Small intestine (tissue), 7 donors: ENCODE measurements at regions not wholly inside any gene's neighbourhood (a gene's known extent, or its start where the extent isn't known, plus 50 kb on each side); places are given as distances from the start of the nearest gene placed in this dataset.

ENCODE experiments used
- DNase-seq, 2 donors: peaks; one replicate each; pipeline versions ENCODE4 v3.0.0 to v3.0.0-alpha.2; 2013
- FAIRE-seq: peaks from 2 replicates; lab custom pipeline; 2012; peaks lifted over from hg19 to GRCh38; lab: Jason Lieb, UNC
- H3K27ac ChIP-seq, 3 donors: one replicate each; pipeline ENCODE4 v1.5.1; 2013; ENCODE audit warnings: low read length in 2 of 3, mild to moderate bottlenecking in 2 of 3, control low read depth in 1 of 3, inconsistent platforms in 1 of 3, low read depth in 1 of 3, moderate library complexity in 1 of 3
- H3K27me3 ChIP-seq, 3 donors: one replicate each; pipeline ENCODE4 v1.6.1; 2013; ENCODE audit warnings: low read length in 3 of 3, inconsistent platforms in 1 of 3; ENCODE audit not compliant: control insufficient read depth in 3 of 3, insufficient read depth in 3 of 3
- H3K36me3 ChIP-seq, 3 donors: one replicate each; pipeline ENCODE4 v1.6.1; 2013; ENCODE audit warnings: low read length in 3 of 3, inconsistent platforms in 1 of 3, low read depth in 1 of 3, mild to moderate bottlenecking in 1 of 3, moderate library complexity in 1 of 3; ENCODE audit not compliant: control insufficient read depth in 3 of 3, insufficient read depth in 2 of 3
- H3K4me1 ChIP-seq, 3 donors: one replicate each; pipeline ENCODE4 v1.6.1; 2013; ENCODE audit warnings: low read length in 2 of 3, inconsistent platforms in 1 of 3, low read depth in 1 of 3, mild to moderate bottlenecking in 1 of 3, moderate library complexity in 1 of 3; ENCODE audit not compliant: control insufficient read depth in 3 of 3, insufficient read depth in 2 of 3
- H3K4me3 ChIP-seq, 3 donors: one replicate each; pipeline ENCODE4 v1.5.1; 2013; ENCODE audit warnings: low read length in 3 of 3, control low read depth in 1 of 3, inconsistent platforms in 1 of 3, low read depth in 1 of 3, mild to moderate bottlenecking in 1 of 3, moderate library complexity in 1 of 3
- H3K9me3 ChIP-seq, 2 donors: one replicate each; pipeline ENCODE4 v1.6.1; 2013; ENCODE audit warnings: low read depth in 1 of 2, low read length in 1 of 2; ENCODE audit not compliant: control insufficient read depth in 2 of 2, insufficient read depth in 1 of 2
- WGBS, 3 donors: extraction: QIAGEN DNeasy Blood & Tissue Kit; methylation state at CpG; one replicate each; pipeline ENCODE4 v1.1.7; 2013; 5-methylcytosine and 5-hydroxymethylcytosine counted together
- donor health status: healthy with polysubstance abuse.
- donor health status: control.
- donor health status: control.
- donor health status: Bipolar disorder and iron deficiency.
- donor health status: healthy.

GRCh38 chr17:77475016-77475976, 334.5 kb downstream of the SEC14L1 start:
- H3K4me1 ChIP-seq = peaks cover 0 to 65% (median 24%) of the 10 kb centered on the region in 3 donors
- DNase-seq = no peak
- no peak for FAIRE-seq
- no peak overlapping the region for H3K4me3 ChIP-seq
- peaks cover 0 to 65% (median 3%) of the 10 kb centered on the region in 3 donors for H3K36me3 ChIP-seq
- peak overlapping the region in 1 of 3 donors; percentile 15 for H3K27ac ChIP-seq
- WGBS, 3 donors = 74 to 79% (median 74%) methylated on average over 27 of the region's 27 CpGs
- no peaks in the 10 kb centered on the region for H3K9me3 ChIP-seq
- H3K27me3 ChIP-seq = no peaks in the 10 kb centered on the region

GRCh38 chr17:77476006-77476405, 335.2 kb downstream of the SEC14L1 start:
- Histone ChIP-seq H3K9me3 (no peaks in the 10 kb centered on the region), H3K4me3 (no peak overlapping the region), H3K4me1 (peaks cover 0 to 65% (median 20%) of the 10 kb centered on the region in 3 donors), H3K27ac (peak overlapping the region in 1 of 3 donors; percentile 43), H3K27me3 (no peaks in the 10 kb centered on the region), H3K36me3 (peaks cover 0 to 65% (median 3%) of the 10 kb centered on the region in 3 donors)
- no peak for FAIRE-seq
- 87 to 91% (median 88%) methylated on average over 7 of the region's 7 CpGs for WGBS, 3 donors
- no peak for DNase-seq

GRCh38 chr17:77476498-77476897, 335.7 kb downstream of the SEC14L1 start:
- no peak for FAIRE-seq
- H3K9me3 ChIP-seq = no peaks in the 10 kb centered on the region
- H3K27ac ChIP-seq = peak overlapping the region in 1 of 3 donors; percentile 43
- no peak overlapping the region for H3K4me3 ChIP-seq
- no peaks in the 10 kb centered on the region for H3K27me3 ChIP-seq
- WGBS, 3 donors = 92 to 93% (median 92%) methylated on average over 8 of the region's 8 CpGs
- H3K36me3 ChIP-seq = peaks cover 0 to 65% (median 3%) of the 10 kb centered on the region in 3 donors
- no peak for DNase-seq
- H3K4me1 ChIP-seq = peaks cover 0 to 62% (median 20%) of the 10 kb centered on the region in 3 donors

GRCh38 chr17:77476931-77477805, 336.4 kb downstream of the SEC14L1 start:
- Histone ChIP-seq H3K27me3 (no peaks in the 10 kb centered on the region), H3K4me3 (no peak overlapping the region), H3K4me1 (peaks cover 0 to 59% (median 15%) of the 10 kb centered on the region in 3 donors), H3K9me3 (no peaks in the 10 kb centered on the region), H3K27ac (peak overlapping the region in 2 of 3 donors; percentile 43 to 63), H3K36me3 (peaks cover under 1 to 68% (median 5%) of the 10 kb centered on the region in 3 donors)
- FAIRE-seq = no peak
- DNase-seq = no peak
- WGBS, 3 donors = 46 to 75% (median 67%) methylated on average over 22 of the region's 22 CpGs

- Histone ChIP-seq H3K36me3 (peaks cover 5 to 79% (median 11%) of the 10 kb centered on the region in 3 donors), H3K27ac (no peak overlapping the region), H3K9me3 (no peaks in the 10 kb centered on the region), H3K27me3 (no peaks in the 10 kb centered on the region), H3K4me1 (peaks cover 0 to 50% (median 6%) of the 10 kb centered on the region in 3 donors), H3K4me3 (no peak overlapping the region)
- FAIRE-seq (no peak), DNase-seq (no peak)
- 82 to 88% (median 83%) methylated on average over 16 of the region's 16 CpGs for WGBS, 3 donors
Observed at GRCh38 chr17:77478281-77478680, 337.5 kb downstream of the SEC14L1 start.

GRCh38 chr17:77478899-77479298, 338.1 kb downstream of the SEC14L1 start:
- FAIRE-seq = no peak
- no peak overlapping the region for H3K27ac ChIP-seq
- 85 to 89% (median 88%) methylated on average over 11 of the region's 11 CpGs for WGBS, 3 donors
- peaks cover 0 to 44% (median 6%) of the 10 kb centered on the region in 3 donors for H3K4me1 ChIP-seq
- H3K9me3 ChIP-seq = no peaks in the 10 kb centered on the region
- DNase-seq = no peak
- H3K36me3 ChIP-seq = peaks cover 10 to 85% (median 12%) of the 10 kb centered on the region in 3 donors
- no peak overlapping the region for H3K4me3 ChIP-seq
- no peaks in the 10 kb centered on the region for H3K27me3 ChIP-seq

GRCh38 chr17:77479372-77480198, 338.8 kb downstream of the SEC14L1 start:
- Histone ChIP-seq H3K4me1 (peaks cover 0 to 37% (median 6%) of the 10 kb centered on the region in 3 donors), H3K9me3 (no peaks in the 10 kb centered on the region), H3K27ac (peak overlapping the region in 1 of 3 donors; percentile 7), H3K4me3 (no peak overlapping the region), H3K27me3 (no peaks in the 10 kb centered on the region), H3K36me3 (peaks cover 10 to 80% (median 12%) of the 10 kb centered on the region in 3 donors)
- FAIRE-seq (no peak), DNase-seq (no peak)
- 81 to 90% (median 89%) methylated on average over 26 of the region's 26 CpGs for WGBS, 3 donors
